Neural progenitor cell (in vitro differentiated cells): ENCODE measurements at regions not wholly inside any gene's neighbourhood (a gene's known extent, or its start where the extent isn't known, plus 50 kb on each side); places are given as distances from the start of the nearest gene placed in this dataset.

Experiments
- CTCF ChIP-seq: fragments of 200-600 bp; sonication (generic); IDR thresholded peaks from 2 replicates; pipeline ENCODE4 v1.5.1; 2017; ENCODE audit warnings: antibody characterized with exemption, mild to moderate bottlenecking
- EZH2 ChIP-seq: fragments of 200-600 bp; sonication (generic); IDR thresholded peaks from 2 replicates; pipeline ENCODE4 v1.6.1; 2017; ENCODE audit warnings: antibody characterized with exemption, mild to moderate bottlenecking, moderate library complexity

- TF ChIP-seq CTCF: no peak
- no peak for TF ChIP-seq EZH2
These were observed 515.1 kb downstream of the DMAC1 start for GRCh38 chr9:7284517-7284916.
